ENCODE measurements at regions not wholly inside any gene's neighbourhood (a gene's known extent, or its start where the extent isn't known, plus 50 kb on each side); places are given as distances from the start of the nearest gene placed in this dataset.

GRCh38 chr3:44058868-44059203 lies 182.8 kb upstream of the TOPAZ1 start:
- TF ChIP-seq CTCF (IDR thresholded peaks at IDR 0.05) (no peak), SIN3A (IDR thresholded peaks at IDR 0.05; ENCODE audit: borderline replicate concordance, insufficient read depth, low read depth, low read length) (no peak)

Data from Panc1 (cell line).